Fibroblast of lung (primary cell): ENCODE measurements at regions not wholly inside any gene's neighbourhood (a gene's known extent, or its start where the extent isn't known, plus 50 kb on each side); places are given as distances from the start of the nearest gene placed in this dataset.

ENCODE experiments used
- DNase-seq, 2 donors: peaks; one replicate each; pipeline versions ENCODE4 v3.0.0 to v3.0.0-alpha.2; 2010; ENCODE audit warnings: low read depth in 2 of 2
- H2AFZ ChIP-seq: 2 replicates; pipeline ENCODE4 v1.5.1; 2012; ENCODE audit warnings: low read length, control low read depth, inconsistent platforms
- H3K27ac ChIP-seq: 2 replicates; pipeline ENCODE4 v1.5.1; 2011; ENCODE audit warnings: low read length, control low read depth; ENCODE audit not compliant: insufficient read depth
- H3K27me3 ChIP-seq: 2 replicates; pipeline ENCODE4 v1.5.1; 2011; ENCODE audit warnings: mild to moderate bottlenecking, low read length; ENCODE audit not compliant: control insufficient read depth, insufficient read depth
- H3K36me3 ChIP-seq: 2 replicates; pipeline ENCODE4 v1.5.1; 2011; ENCODE audit warnings: low read length; ENCODE audit not compliant: control insufficient read depth, insufficient read depth
- H3K4me1 ChIP-seq: 2 replicates; pipeline ENCODE4 v1.5.1; 2011; ENCODE audit warnings: low read length; ENCODE audit not compliant: control insufficient read depth, insufficient read depth; ENCODE audit errors: extremely low read depth
- H3K4me2 ChIP-seq: 2 replicates; pipeline ENCODE4 v1.5.1; 2011; ENCODE audit warnings: low read length, control low read depth; ENCODE audit not compliant: insufficient read depth; ENCODE audit errors: extremely low read depth
- H3K4me3 ChIP-seq, 4 experiments: fragments of 200-600 bp in 1 of 4; sonication (generic) in 1 of 4; replicated peaks in 1 of 4; 2 replicates each; pipeline ENCODE4 v1.5.1; 2011 to 2016; ENCODE audit warnings: low read length in 4 of 4, low read depth in 3 of 4, mild to moderate bottlenecking in 3 of 4, control low read depth in 2 of 4, inconsistent platforms in 1 of 4, mixed read lengths in 1 of 4; ENCODE audit not compliant: insufficient read depth in 1 of 4; ENCODE audit errors: control extremely low read depth in 1 of 4
- H3K79me2 ChIP-seq: 2 replicates; pipeline ENCODE4 v1.5.1; 2012; ENCODE audit warnings: mild to moderate bottlenecking, low read length, inconsistent platforms; ENCODE audit not compliant: control insufficient read depth, insufficient read depth
- H3K9ac ChIP-seq: 2 replicates; pipeline ENCODE4 v1.5.1; 2011; ENCODE audit warnings: mild to moderate bottlenecking, low read length, control low read depth; ENCODE audit not compliant: insufficient read depth
- H3K9me3 ChIP-seq: 2 replicates; pipeline ENCODE4 v1.5.1; 2012; ENCODE audit warnings: low read depth, low read length; ENCODE audit not compliant: control insufficient read depth, insufficient read depth
- H4K20me1 ChIP-seq: 2 replicates; pipeline ENCODE4 v1.5.1; 2011; ENCODE audit warnings: low read length; ENCODE audit not compliant: control insufficient read depth, insufficient read depth; ENCODE audit errors: extremely low read depth
- EZH2 ChIP-seq: IDR thresholded peaks from 2 replicates; pipeline ENCODE4 v1.5.1; 2012; ENCODE audit warnings: low read length, control low read depth, mild to moderate bottlenecking; ENCODE audit errors: missing control alignments
- TF ChIP-seq, protein P1 (sequence below), 2 donors: IDR thresholded peaks in 1 of 2; conservative IDR thresholded peaks in 1 of 2; 1 replicate in 1 of 2; 2 replicates in 1 of 2; pipeline ENCODE4 v1.5.1; 2011 to 2012; ENCODE audit warnings: low read length in 2 of 2, control low read depth in 1 of 2, inconsistent platforms in 1 of 2, low read depth in 1 of 2, mild to moderate bottlenecking in 1 of 2

- Histone ChIP-seq H3K4me3 (no peak overlapping the region), H3K36me3 (no peaks in the 10 kb centered on the region), H3K4me1 (no peaks in the 10 kb centered on the region), H2AFZ (no peak overlapping the region), H3K27ac (no peak overlapping the region), H3K9me3 (no peaks in the 10 kb centered on the region), H3K79me2 (no peaks in the 10 kb centered on the region), H3K4me2 (no peak overlapping the region), H3K9ac (no peak overlapping the region), H4K20me1 (peaks cover 2% of the 10 kb centered on the region), H3K27me3 (no peaks in the 10 kb centered on the region)
- no peak for DNase-seq
- TF ChIP-seq, protein P1, sequence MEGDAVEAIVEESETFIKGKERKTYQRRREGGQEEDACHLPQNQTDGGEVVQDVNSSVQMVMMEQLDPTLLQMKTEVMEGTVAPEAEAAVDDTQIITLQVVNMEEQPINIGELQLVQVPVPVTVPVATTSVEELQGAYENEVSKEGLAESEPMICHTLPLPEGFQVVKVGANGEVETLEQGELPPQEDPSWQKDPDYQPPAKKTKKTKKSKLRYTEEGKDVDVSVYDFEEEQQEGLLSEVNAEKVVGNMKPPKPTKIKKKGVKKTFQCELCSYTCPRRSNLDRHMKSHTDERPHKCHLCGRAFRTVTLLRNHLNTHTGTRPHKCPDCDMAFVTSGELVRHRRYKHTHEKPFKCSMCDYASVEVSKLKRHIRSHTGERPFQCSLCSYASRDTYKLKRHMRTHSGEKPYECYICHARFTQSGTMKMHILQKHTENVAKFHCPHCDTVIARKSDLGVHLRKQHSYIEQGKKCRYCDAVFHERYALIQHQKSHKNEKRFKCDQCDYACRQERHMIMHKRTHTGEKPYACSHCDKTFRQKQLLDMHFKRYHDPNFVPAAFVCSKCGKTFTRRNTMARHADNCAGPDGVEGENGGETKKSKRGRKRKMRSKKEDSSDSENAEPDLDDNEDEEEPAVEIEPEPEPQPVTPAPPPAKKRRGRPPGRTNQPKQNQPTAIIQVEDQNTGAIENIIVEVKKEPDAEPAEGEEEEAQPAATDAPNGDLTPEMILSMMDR (conservative IDR thresholded peaks at IDR 0.05 in 1 of 2, IDR thresholded peaks at IDR 0.05 in 1 of 2; ENCODE audit: low read depth in 1 of 2, low read length in 2 of 2) = no peak
- no peak for TF ChIP-seq EZH2
Measured at GRCh38 chr3:34531156-34531555, 732.7 kb downstream of the PDCD6IP start.

DNA sequence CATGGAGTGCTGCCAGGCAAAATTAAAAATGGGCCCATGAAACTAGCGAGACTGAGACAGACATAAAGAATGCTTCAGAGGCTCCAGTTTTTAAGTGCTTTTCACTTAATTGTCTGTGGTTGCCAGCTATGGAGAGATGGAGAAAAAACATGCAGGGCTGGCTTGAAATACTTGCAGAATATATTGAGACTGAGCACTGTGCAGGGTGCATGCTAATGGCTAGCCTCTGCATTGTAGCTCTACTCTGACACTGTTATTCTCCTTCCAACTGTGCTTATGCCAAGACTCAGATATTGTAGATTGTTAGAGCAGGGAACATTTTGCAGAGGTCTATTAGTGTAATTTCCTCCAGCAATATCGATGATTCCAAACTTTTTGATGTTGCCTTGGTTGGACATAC, 735.0 kb downstream of the PDCD6IP start:
- H3K4me3 ChIP-seq = no peak overlapping the region
- no peak overlapping the region for H2AFZ ChIP-seq
- no peaks in the 10 kb centered on the region for H4K20me1 ChIP-seq
- H3K27me3 ChIP-seq = no peaks in the 10 kb centered on the region
- no peak overlapping the region for H3K27ac ChIP-seq
- H3K36me3 ChIP-seq = no peaks in the 10 kb centered on the region
- H3K79me2 ChIP-seq = no peaks in the 10 kb centered on the region
- H3K4me2 ChIP-seq = no peak overlapping the region
- no peak for DNase-seq
- H3K9me3 ChIP-seq = no peaks in the 10 kb centered on the region
- no peak overlapping the region for H3K9ac ChIP-seq
- TF ChIP-seq EZH2 = no peak
- TF ChIP-seq, protein P1 (conservative IDR thresholded peaks at IDR 0.05 in 1 of 2, IDR thresholded peaks at IDR 0.05 in 1 of 2; ENCODE audit: low read depth in 1 of 2, low read length in 2 of 2) = no peak
- no peaks in the 10 kb centered on the region for H3K4me1 ChIP-seq

GRCh38 chr3:34534013-34534412, 735.6 kb downstream of the PDCD6IP start:
- H3K4me3 ChIP-seq = no peak overlapping the region
- H3K36me3 ChIP-seq = no peaks in the 10 kb centered on the region
- H4K20me1 ChIP-seq = no peaks in the 10 kb centered on the region
- no peaks in the 10 kb centered on the region for H3K4me1 ChIP-seq
- H3K9ac ChIP-seq = no peak overlapping the region
- no peaks in the 10 kb centered on the region for H3K9me3 ChIP-seq
- H3K27me3 ChIP-seq = no peaks in the 10 kb centered on the region
- no peak for DNase-seq
- H2AFZ ChIP-seq = no peak overlapping the region
- H3K27ac ChIP-seq = no peak overlapping the region
- TF ChIP-seq EZH2 = no peak
- TF ChIP-seq, protein P1 (conservative IDR thresholded peaks at IDR 0.05 in 1 of 2, IDR thresholded peaks at IDR 0.05 in 1 of 2; ENCODE audit: low read depth in 1 of 2, low read length in 2 of 2) = no peak
- no peak overlapping the region for H3K4me2 ChIP-seq
- H3K79me2 ChIP-seq = no peaks in the 10 kb centered on the region
